Stimulated activated CD8-positive, alpha-beta memory T cell treated with anti-CD3 and anti-CD28 coated beads, Interleukin-7, amount 100 ng/mL, for 48 hours (primary cell): ENCODE measurements at regions not wholly inside any gene's neighbourhood (a gene's known extent, or its start where the extent isn't known, plus 50 kb on each side); places are given as distances from the start of the nearest gene placed in this dataset.

Experiments used
- DNase-seq, 2 donors: peaks; one replicate each; pipeline ENCODE4 v3.0.0-alpha.2; 2020; ENCODE audit warnings: low read depth in 1 of 2; ENCODE audit errors: extremely low read depth in 1 of 2

DNA sequence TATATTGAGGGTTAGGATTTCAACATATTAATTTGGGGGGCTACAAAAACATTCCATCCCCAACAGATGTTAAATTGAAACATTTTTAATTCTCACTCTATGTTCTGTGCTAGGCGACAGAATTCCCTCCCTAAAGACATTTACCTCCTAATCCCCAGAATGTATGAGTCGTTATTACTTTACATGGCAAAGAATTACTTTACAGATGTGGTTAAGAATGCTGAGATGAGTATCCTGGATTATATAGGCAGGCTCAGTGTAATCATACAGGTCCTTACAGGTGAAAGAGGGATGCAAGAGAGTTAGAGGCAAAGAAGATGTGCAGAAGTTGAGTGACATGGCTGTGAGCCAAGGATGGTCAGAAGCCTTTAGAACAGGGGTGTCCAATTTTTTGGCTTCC, 974.1 kb upstream of the ACVR2A start:
- DNase-seq: no peak

- DNase-seq: no peak
Observed at GRCh38 chr2:146869328-146869727, 975.5 kb upstream of the ACVR2A start.

GRCh38 chr2:146868051-146868450, 976.8 kb upstream of the ACVR2A start:
- DNase-seq: no peak

DNA sequence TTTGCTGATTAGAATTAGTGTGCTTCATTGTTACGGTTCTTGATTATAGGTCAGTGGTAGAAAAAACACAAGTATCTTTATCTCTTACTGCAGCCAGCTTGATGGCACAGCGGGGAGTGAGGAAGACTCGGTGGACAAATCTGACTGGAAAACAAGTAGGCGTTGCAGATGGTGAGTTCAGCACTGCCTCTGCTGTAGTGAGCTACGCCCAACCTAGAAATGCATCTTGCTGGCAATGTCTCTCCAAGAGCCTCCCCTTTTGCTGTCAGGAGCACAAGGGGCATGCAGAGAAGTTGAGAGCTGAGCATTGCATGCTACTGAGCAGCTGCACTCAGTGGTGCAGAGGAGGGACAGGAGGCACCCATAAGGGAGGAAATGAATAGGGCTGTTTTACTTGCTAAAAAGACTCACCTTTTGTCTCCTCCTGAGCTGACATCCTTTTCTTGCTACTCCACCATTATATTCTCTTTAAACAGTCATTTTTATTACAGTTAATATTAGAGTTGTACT, 977.3 kb upstream of the ACVR2A start:
- no peak for DNase-seq

- no peak for DNase-seq
Observed at GRCh38 chr2:146853741-146854444, 990.9 kb upstream of the ACVR2A start.

GRCh38 chr2:146852661-146853060, 992.2 kb upstream of the ACVR2A start:
- no peak for DNase-seq

DNA sequence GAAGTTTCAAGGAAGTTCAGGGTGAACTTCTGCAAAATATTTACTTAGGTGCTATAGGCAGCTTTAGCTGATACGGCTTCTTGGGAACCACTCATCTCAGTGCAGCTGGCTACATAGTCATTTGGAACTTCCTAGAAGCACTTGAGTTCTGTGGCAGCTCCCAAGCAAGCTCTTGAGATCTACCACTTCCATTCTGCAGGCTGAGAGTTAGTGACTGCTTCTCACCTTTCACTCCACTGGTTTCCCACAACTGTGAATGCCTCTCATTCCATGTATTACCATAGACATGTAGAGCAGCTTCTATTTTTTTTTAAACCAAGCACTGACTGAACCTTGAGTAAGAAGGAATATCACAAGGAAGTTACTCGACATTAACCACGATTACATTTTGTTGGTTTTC, 994.1 kb upstream of the ACVR2A start:
- DNase-seq: no peak

DNA sequence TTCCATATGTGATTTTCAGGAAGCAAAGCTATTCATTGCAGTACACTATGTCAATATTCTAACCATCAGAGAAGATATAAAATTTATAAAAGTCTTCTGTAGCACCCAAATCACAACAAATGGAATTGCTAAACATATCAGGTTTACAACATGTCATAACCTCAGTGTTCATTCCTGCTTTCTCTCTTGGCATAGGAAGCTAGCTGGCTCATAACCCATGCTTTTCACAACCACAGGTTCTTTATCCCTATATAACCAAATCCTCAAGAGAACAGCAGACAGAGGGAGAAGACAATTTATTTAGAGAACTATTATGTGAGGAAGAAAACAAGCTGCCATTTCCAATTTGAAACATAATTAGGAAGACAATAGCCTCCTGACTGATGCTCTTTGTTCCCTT, 997.0 kb upstream of the ACVR2A start:
- DNase-seq: no peak

- no peak for DNase-seq
Observed at GRCh38 chr2:146844226-146844990, 1000.4 kb upstream of the ACVR2A start.

DNA sequence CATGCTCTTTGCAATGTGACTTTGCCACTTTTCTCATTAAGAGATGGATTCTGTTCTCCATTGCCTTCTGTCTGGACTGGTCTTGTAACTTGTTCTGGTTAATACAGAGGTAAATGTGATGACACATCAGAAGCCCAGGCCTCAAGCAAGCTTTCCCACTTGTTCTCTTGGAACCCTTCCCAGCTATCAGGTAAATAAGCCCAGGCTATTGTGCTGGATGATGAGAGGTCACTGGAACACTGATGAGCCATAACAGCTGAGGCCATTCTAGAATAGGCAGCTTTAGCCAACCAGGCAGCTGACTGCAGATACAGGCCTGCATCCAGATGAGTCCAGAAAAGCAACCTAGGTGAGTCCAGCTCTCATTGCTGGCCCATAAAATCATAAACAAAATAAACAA, 1007.0 kb upstream of the ACVR2A start:
- DNase-seq: no peak

DNA sequence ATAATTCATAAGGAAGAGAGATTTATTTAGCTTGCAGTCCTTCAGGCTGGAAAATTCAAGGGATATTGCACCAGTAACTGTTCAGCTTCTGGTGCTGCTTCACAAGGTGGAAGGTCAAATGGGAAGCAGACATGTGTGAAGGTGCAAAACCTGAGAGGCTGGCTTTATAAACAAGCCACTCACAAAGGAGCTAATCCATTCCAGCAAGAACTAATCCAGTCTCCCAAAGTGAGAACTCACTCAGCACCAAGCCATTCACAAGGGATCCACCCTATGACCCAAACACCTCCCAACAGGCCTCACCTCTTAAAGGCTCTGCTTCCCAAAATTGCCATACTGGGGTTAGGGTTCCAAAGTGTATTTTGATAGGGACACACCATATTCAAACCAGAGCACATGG, 1018.4 kb upstream of the ACVR2A start:
- DNase-seq: no peak

GRCh38 chr2:146821836-146822316, 1023.0 kb upstream of the ACVR2A start:
- DNase-seq: no peak

DNA sequence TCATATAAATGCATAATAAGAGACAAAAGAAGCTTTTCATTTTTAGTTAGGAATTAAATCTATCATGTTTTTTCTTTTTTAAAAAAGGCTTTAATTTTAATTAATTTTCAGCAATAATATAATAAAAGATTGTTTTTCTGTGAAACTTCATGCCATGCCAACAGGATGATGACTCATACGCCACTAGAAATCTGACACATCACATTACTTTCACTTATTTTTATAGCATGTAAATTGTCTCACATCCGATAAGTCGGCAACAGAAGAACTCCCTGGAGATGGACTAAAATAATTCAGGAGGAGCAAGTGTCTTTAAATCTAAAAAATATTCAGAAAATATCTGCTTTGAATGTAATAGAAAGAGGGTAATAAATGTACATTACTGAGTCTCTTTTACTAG, 1024.2 kb upstream of the ACVR2A start:
- no peak for DNase-seq

DNA sequence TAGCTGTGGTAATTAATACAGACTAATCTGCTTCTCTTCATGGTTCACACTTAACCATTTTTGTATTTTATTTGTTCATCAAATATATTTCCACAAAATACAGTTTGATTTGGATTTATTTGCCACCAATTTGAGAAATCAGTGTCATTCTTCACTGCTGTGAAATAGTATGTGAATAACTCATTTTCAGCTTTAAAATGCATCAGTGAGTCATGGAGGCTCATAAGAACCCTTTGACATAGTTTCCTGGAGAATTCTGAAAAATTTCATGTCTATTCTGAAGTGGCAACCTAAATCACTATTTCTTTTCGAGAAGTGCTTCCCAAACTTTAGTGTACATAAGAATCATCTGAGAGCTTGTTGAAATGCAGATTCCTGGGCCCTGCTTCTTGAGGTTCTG, 1026.7 kb upstream of the ACVR2A start:
- no peak for DNase-seq

DNA sequence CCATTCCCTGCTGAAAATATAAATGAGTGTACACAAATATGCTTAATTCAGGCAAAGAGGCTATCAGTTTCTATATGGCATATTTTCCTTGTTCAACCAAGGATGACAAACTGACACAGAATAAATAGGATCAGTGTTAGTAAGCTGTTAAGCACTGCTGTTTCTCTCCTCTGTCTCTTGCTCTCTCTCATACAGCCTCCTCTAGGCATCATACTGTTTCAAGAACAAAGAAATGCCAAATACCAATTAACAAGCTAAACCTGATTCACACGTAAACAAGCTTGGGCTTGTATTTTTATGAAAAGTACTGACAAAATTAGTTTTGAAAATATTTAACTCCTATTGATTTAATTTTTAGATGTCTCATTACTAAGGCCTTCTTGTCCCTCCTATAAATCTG, 1027.2 kb upstream of the ACVR2A start:
- no peak for DNase-seq

- DNase-seq: no peak
Observed at GRCh38 chr2:146814971-146815370, 1029.9 kb upstream of the ACVR2A start.

- DNase-seq: no peak
Observed at GRCh38 chr2:146807568-146808168, 1037.2 kb upstream of the ACVR2A start.

GRCh38 chr2:146806364-146807005, 1038.3 kb upstream of the ACVR2A start:
- no peak for DNase-seq

DNA sequence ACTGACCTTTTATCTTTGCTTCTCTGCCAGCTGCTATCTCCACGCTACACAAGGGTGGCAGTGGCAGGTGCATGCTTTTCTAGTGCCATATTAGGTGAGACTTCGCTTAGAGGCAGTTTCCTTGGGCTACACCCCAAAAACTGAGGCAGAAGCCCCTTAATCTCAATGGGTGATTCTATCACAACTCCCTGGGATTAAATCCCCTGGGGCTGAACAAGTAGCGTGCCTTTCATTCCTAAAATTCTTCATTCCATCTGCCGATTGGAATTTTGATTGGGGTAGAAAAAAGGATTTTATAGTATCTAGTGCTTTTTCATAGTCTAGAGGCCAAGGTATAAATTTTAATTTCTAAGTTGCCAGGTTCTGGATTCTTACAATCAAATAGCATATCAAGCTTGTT, 1040.5 kb upstream of the ACVR2A start:
- no peak for DNase-seq

DNA sequence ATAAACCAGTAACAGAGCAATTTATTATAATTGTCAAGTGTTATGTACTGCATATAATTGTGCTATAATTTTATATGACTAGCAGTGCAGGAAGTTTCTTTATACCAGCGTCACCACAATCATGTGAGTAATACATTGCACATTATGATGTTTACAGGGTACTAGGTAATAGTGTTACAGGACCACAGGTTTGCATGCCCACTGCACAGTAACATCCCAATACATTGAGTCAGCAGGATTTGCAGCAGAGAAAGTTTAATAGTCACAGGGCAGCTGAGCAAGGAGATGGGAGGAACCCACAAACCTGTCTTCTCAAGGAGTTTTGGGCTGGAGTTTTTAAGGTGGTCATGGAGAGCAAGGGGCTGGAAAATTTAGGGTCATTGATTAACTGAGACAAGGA, 1042.9 kb upstream of the ACVR2A start:
- no peak for DNase-seq

GRCh38 chr2:146786396-146786795, 1058.4 kb upstream of the ACVR2A start:
- no peak for DNase-seq
